CD4-positive, alpha-beta T cell (primary cell): ENCODE measurements at regions not wholly inside any gene's neighbourhood (a gene's known extent, or its start where the extent isn't known, plus 50 kb on each side); places are given as distances from the start of the nearest gene placed in this dataset.
A peak's percentile ranks its signal among the peaks of the same experiment; 100 is the strongest.
"Not testable (repeated sequence)": the region's sequence is repeated elsewhere in the genome, so short reads cannot be mapped to it uniquely, and the experiment has no call there.

Experiments
- ATAC-seq: fragments of 200-7000 bp; cut with Tn5 transposase; one replicate; pipeline ENCODE4 v1.10.0; 2022; ENCODE audit warnings: mild to moderate bottlenecking; ENCODE audit not compliant: poor library complexity
- CTCF ChIA-PET: fragments of 350-600 bp; sonication (Branson Sonifier 250); formaldehyde crosslinking; loops from one replicate; lab custom pipeline; 2021; ENCODE audit warnings: antibody characterized with exemption, inconsistent platforms; lab: Charles Lee
- POLR2A ChIA-PET: fragments of 350-600 bp; sonication (Branson Sonifier 250); formaldehyde crosslinking; loops from one replicate; lab custom pipeline; 2021; ENCODE audit warnings: antibody characterized with exemption, inconsistent platforms; lab: Charles Lee
- DNase-seq, 14 experiments: peaks; one replicate each; pipeline ENCODE4 v3.0.0-alpha.2; 2013 to 2020; ENCODE audit warnings: mixed read lengths in 2 of 14
- H3K27ac ChIP-seq, 2 donors: one replicate each; pipeline versions ENCODE4 v1.5.1 to v1.7.0; 2013; ENCODE audit warnings: low read length in 2 of 2, low read depth in 1 of 2, mild to moderate bottlenecking in 1 of 2
- H3K27me3 ChIP-seq, 2 experiments: 1 replicate in 1 of 2; 2 replicates in 1 of 2; pipeline versions ENCODE4 v1.6.1 to v1.7.0; 2013; ENCODE audit warnings: low read length in 2 of 2, control low read depth in 1 of 2, mild to moderate bottlenecking in 1 of 2, moderate library complexity in 1 of 2; ENCODE audit not compliant: insufficient read depth in 2 of 2, control insufficient read depth in 1 of 2
- H3K36me3 ChIP-seq: one replicate; pipeline ENCODE4 v1.6.1; 2013; ENCODE audit warnings: low read length, control low read depth; ENCODE audit not compliant: insufficient read depth
- H3K4me1 ChIP-seq: one replicate; pipeline ENCODE4 v1.6.1; 2013; ENCODE audit warnings: low read length, control low read depth; ENCODE audit not compliant: insufficient read depth
- H3K4me3 ChIP-seq: one replicate; pipeline ENCODE4 v1.5.1; 2013; ENCODE audit warnings: mild to moderate bottlenecking, low read length, moderate library complexity
- H3K9me3 ChIP-seq, 2 experiments: 1 replicate in 1 of 2; 2 replicates in 1 of 2; pipeline versions ENCODE4 v1.6.1 to v1.7.0; 2013; ENCODE audit warnings: low read length in 2 of 2, mild to moderate bottlenecking in 2 of 2, control low read depth in 1 of 2, moderate library complexity in 1 of 2; ENCODE audit not compliant: control insufficient read depth in 1 of 2, insufficient read depth in 1 of 2
- H3K27ac Mint-ChIP-seq: one replicate; pipeline ENCODE4 v1.8.0; 2020; ENCODE audit warnings: mixed read lengths
- H3K27me3 Mint-ChIP-seq: one replicate; pipeline ENCODE4 v1.8.0; 2021; ENCODE audit warnings: mixed read lengths
- H3K36me3 Mint-ChIP-seq: one replicate; pipeline ENCODE4 v1.8.0; 2021; ENCODE audit warnings: low read depth, mixed read lengths
- H3K4me1 Mint-ChIP-seq: one replicate; pipeline ENCODE4 v1.8.0; 2021; ENCODE audit warnings: low read depth, mixed read lengths
- H3K4me3 Mint-ChIP-seq: one replicate; pipeline ENCODE4 v1.8.0; 2020; ENCODE audit warnings: mild to moderate bottlenecking, mixed read lengths
- H3K9me3 Mint-ChIP-seq: one replicate; pipeline ENCODE4 v1.8.0; 2020; ENCODE audit warnings: mixed read lengths
- CTCF ChIP-seq: fragments of 200-600 bp; IDR thresholded peaks from one replicate; pipeline ENCODE4 v1.8.0; 2022; ENCODE audit warnings: antibody characterized with exemption, mild to moderate bottlenecking
- intact Hi-C, 2 experiments: fragments of 100-400 bp; cut with DNase I in 1 of 2; cut with micrococcal nuclease in 1 of 2; formaldehyde crosslinking; loops; one replicate each; pipeline versions ENCODE4 v1.15.1 to v1.9.0; 2023 to 2025; cut with DNase I, micrococcal nuclease

DNA sequence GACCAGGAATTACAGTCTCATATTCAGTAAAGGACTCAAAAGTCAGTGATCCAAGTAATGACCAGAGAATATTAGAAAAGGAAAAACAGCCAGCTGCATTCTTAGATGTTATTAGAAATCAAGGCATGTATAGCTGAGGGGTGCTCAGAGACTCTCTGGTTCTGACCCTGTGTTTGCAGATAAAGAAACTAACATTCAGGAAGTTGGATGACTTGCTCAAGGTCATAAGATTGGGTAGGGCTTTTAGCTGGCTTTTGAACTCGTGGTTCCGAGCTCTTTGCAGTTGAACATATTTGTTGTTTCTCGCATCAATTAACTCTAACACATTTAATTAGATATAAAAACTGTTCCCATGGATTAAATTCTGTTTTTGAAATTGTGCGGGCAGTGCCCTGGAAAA, 62.5 kb upstream of the ENPP6 start:
- ATAC-seq = no peak
- Histone ChIP-seq H3K36me3 (no peaks in the 10 kb centered on the region), H3K27ac (no peak overlapping the region), H3K9me3 (peaks cover 0 to 8% of the 10 kb centered on the region in 2 experiments), H3K4me1 (peaks cover 40% of the 10 kb centered on the region), H3K4me3 (no peak overlapping the region), H3K27me3 (no peaks in the 10 kb centered on the region)
- Mint-ChIP-seq H3K36me3 (no peaks in the 10 kb centered on the region), H3K27me3 (no peaks in the 10 kb centered on the region), H3K27ac (peak overlapping the region; percentile 35), H3K4me3 (no peak overlapping the region), H3K4me1 (peaks cover 31% of the 10 kb centered on the region), H3K9me3 (peaks cover 6% of the 10 kb centered on the region)
- POLR2A ChIA-PET = interaction anchor here (1.2 to 1.8 kb wide), 4 partner anchors 8 to 370 kb away, joined by 3 to 5 read pairs (median 4); partner anchors contain the start of genes CASP3 and PRIMPOL
- no peak for DNase-seq
- no peak for TF ChIP-seq CTCF
- intact Hi-C loops = no loop called here
- CTCF ChIA-PET = interaction anchor here (1.5 kb wide), 1 partner anchor 16 kb away, joined by 5 read pairs; no protein-coding TSS in a partner anchor

GRCh38 chr4:184279496-184280061, 61.9 kb upstream of the ENPP6 start:
- H3K27ac ChIP-seq = no peak overlapping the region
- intact Hi-C loops = no loop called here
- no peaks in the 10 kb centered on the region for H3K27me3 Mint-ChIP-seq
- peaks cover 6% of the 10 kb centered on the region for H3K9me3 Mint-ChIP-seq
- peaks cover 40% of the 10 kb centered on the region for H3K4me1 ChIP-seq
- H3K27ac Mint-ChIP-seq = no peak overlapping the region
- ChIA-PET CTCF (interaction anchor here (1.5 kb wide), 1 partner anchor 15 kb away, joined by 5 read pairs; no protein-coding TSS in a partner anchor), POLR2A (interaction anchor here (1.2 to 1.8 kb wide), 3 partner anchors 9 to 15 kb away, joined by 3 to 5 read pairs (median 5); no protein-coding TSS in a partner anchor)
- H3K4me3 ChIP-seq = no peak overlapping the region
- peaks cover 31% of the 10 kb centered on the region for H3K4me1 Mint-ChIP-seq
- TF ChIP-seq CTCF = no peak
- peaks cover 0 to 8% of the 10 kb centered on the region in 2 experiments for H3K9me3 ChIP-seq
- H3K36me3 ChIP-seq = no peaks in the 10 kb centered on the region
- no peaks in the 10 kb centered on the region for H3K27me3 ChIP-seq
- no peak overlapping the region for H3K4me3 Mint-ChIP-seq
- no peak for DNase-seq
- H3K36me3 Mint-ChIP-seq = no peaks in the 10 kb centered on the region
- ATAC-seq = no peak

DNA sequence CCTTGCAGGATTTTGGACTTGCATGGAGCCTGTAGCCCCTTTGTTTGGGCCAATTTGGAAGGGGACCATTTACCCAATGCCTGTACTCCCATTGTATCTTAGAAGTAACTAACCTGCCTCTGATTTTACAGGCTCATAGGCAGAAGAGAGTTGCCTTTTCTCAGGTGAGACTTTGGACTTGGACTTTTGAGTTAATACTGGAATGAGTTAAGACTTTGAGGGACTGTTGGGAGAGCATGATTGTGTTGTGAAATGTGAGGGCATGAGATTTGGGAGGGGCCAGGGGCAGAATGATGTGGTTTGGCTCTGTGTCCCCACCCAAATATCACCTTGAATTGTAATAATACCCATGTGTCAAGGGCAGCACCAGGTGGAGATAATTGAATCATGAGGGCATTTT, 60.1 kb upstream of the ENPP6 start:
- not testable (repeated sequence) for H3K9me3 ChIP-seq, H3K9me3 Mint-ChIP-seq

GRCh38 chr4:184277010-184277409, 59.3 kb upstream of the ENPP6 start:
- H3K9me3 ChIP-seq, DNase-seq, intact Hi-C loops, H3K9me3 Mint-ChIP-seq, H3K36me3 ChIP-seq, H3K27ac Mint-ChIP-seq, H3K27ac ChIP-seq, H3K4me3 Mint-ChIP-seq, H3K36me3 Mint-ChIP-seq, H3K27me3 ChIP-seq, POLR2A ChIA-PET, CTCF ChIA-PET, ATAC-seq, H3K27me3 Mint-ChIP-seq, H3K4me3 ChIP-seq: not testable (repeated sequence)
- H3K4me1 ChIP-seq = peaks cover 20% of the 10 kb centered on the region
- H3K4me1 Mint-ChIP-seq = peaks cover 19% of the 10 kb centered on the region

More for the DNA sequence above, 60.1 kb upstream of the ENPP6 start:
- H3K27me3 Mint-ChIP-seq, H3K4me3 Mint-ChIP-seq, POLR2A ChIA-PET, H3K27ac ChIP-seq, CTCF ChIA-PET, H3K27me3 ChIP-seq, DNase-seq, ATAC-seq, H3K4me3 ChIP-seq, H3K36me3 Mint-ChIP-seq, intact Hi-C loops, H3K27ac Mint-ChIP-seq, H3K36me3 ChIP-seq: not testable (repeated sequence)
- H3K4me1 Mint-ChIP-seq = peaks cover 27% of the 10 kb centered on the region
- peaks cover 28% of the 10 kb centered on the region for H3K4me1 ChIP-seq

DNA sequence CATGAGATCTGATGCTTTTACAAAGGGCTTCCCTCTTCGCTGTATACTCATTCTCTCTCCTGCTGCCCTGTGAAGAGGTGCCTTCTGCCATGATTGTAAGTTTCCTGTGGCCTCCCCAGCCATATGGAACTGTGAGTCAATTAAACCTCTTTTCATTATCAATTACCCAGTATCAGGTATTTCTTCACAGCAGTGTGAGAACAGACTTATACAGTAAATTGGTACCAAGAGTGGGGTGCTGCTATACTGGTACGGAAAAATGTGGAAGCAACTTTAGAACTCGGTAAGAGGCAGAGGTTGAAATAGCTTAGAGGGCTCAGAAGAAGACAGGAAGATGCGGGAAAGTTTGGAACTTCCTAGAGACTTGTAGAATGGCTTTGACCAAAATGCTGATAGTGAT, 58.7 kb upstream of the ENPP6 start:
- peaks cover 13% of the 10 kb centered on the region for H3K4me1 ChIP-seq
- CTCF ChIA-PET = interaction anchor here (0.8 kb wide), 1 partner anchor 12 kb away, joined by 3 read pairs; no protein-coding TSS in a partner anchor
- H3K4me3 ChIP-seq, H3K36me3 ChIP-seq, H3K27ac Mint-ChIP-seq, H3K27ac ChIP-seq, H3K9me3 ChIP-seq, H3K36me3 Mint-ChIP-seq, intact Hi-C loops, H3K27me3 ChIP-seq, H3K4me3 Mint-ChIP-seq, ATAC-seq, POLR2A ChIA-PET, H3K9me3 Mint-ChIP-seq, DNase-seq, H3K27me3 Mint-ChIP-seq: not testable (repeated sequence)
- H3K4me1 Mint-ChIP-seq = peaks cover 12% of the 10 kb centered on the region
